ENCODE measurements at regions not wholly inside any gene's neighbourhood (a gene's known extent, or its start where the extent isn't known, plus 50 kb on each side); places are given as distances from the start of the nearest gene placed in this dataset.

DNA sequence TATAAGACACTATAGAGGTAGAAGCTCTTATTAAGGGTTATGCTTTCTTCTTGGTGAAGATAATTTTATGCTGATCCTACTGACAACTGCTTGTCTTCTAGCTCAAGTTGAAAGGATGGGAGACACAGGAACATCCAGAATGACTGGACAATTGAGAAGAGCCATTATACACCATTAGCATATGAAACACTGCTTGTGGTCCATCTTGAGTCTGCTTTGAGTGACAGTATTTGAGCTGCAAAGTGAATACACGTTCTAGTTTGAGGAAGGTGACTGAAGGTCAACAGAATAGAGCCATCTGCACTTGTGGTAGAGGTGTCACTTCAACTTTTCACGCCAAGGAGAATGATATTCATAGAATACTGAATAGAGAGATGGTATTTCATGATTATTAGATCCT lies 315.4 kb downstream of the MCTP2 start:
- H3K79me2 ChIP-seq (ENCODE audit: low read length) = no peaks in the 10 kb centered on the region
- H3K9ac ChIP-seq (ENCODE audit: low read length) = no peak overlapping the region
- no peaks in the 10 kb centered on the region for H3K9me3 ChIP-seq (ENCODE audit: insufficient read depth, low read length)
- H2AFZ ChIP-seq (ENCODE audit: low read depth, low read length) = no peak overlapping the region
- no peaks in the 10 kb centered on the region for H3K4me1 ChIP-seq (ENCODE audit: low read length)
- H3K27me3 ChIP-seq (ENCODE audit: low read depth, low read length) = no peaks in the 10 kb centered on the region
- H3K36me3 ChIP-seq (replicated peaks; ENCODE audit: low read depth, low read length) = no peaks in the 10 kb centered on the region
- no peaks in the 10 kb centered on the region for H4K20me1 ChIP-seq (ENCODE audit: insufficient read depth, low read length)
- TF ChIP-seq EZH2phosphoT487 (IDR thresholded peaks at IDR 0.05; ENCODE audit: low read depth) = no peak
- TF ChIP-seq, protein P1, sequence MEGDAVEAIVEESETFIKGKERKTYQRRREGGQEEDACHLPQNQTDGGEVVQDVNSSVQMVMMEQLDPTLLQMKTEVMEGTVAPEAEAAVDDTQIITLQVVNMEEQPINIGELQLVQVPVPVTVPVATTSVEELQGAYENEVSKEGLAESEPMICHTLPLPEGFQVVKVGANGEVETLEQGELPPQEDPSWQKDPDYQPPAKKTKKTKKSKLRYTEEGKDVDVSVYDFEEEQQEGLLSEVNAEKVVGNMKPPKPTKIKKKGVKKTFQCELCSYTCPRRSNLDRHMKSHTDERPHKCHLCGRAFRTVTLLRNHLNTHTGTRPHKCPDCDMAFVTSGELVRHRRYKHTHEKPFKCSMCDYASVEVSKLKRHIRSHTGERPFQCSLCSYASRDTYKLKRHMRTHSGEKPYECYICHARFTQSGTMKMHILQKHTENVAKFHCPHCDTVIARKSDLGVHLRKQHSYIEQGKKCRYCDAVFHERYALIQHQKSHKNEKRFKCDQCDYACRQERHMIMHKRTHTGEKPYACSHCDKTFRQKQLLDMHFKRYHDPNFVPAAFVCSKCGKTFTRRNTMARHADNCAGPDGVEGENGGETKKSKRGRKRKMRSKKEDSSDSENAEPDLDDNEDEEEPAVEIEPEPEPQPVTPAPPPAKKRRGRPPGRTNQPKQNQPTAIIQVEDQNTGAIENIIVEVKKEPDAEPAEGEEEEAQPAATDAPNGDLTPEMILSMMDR (IDR thresholded peaks at IDR 0.05; ENCODE audit: low read depth, low read length) = no peak
- no peak overlapping the region for H3K27ac ChIP-seq (ENCODE audit: low read length)
- H3K4me3 ChIP-seq (ENCODE audit: low read length) = no peak overlapping the region
- no peak overlapping the region for H3K4me2 ChIP-seq (ENCODE audit: low read length)

- Histone ChIP-seq H3K9ac (ENCODE audit: low read length) (no peak overlapping the region), H3K9me3 (ENCODE audit: insufficient read depth, low read length) (no peaks in the 10 kb centered on the region), H3K27me3 (ENCODE audit: low read depth, low read length) (no peaks in the 10 kb centered on the region), H3K36me3 (replicated peaks; ENCODE audit: low read depth, low read length) (no peaks in the 10 kb centered on the region), H3K4me3 (ENCODE audit: low read length) (no peak overlapping the region), H4K20me1 (ENCODE audit: insufficient read depth, low read length) (no peaks in the 10 kb centered on the region), H3K79me2 (ENCODE audit: low read length) (no peaks in the 10 kb centered on the region), H3K27ac (ENCODE audit: low read length) (no peak overlapping the region), H3K4me2 (ENCODE audit: low read length) (no peak overlapping the region), H2AFZ (ENCODE audit: low read depth, low read length) (no peak overlapping the region), H3K4me1 (ENCODE audit: low read length) (no peaks in the 10 kb centered on the region)
- TF ChIP-seq EZH2phosphoT487 (IDR thresholded peaks at IDR 0.05; ENCODE audit: low read depth) = no peak
- TF ChIP-seq, protein P1 (IDR thresholded peaks at IDR 0.05; ENCODE audit: low read depth, low read length) = no peak
These were observed 316.4 kb downstream of the MCTP2 start for GRCh38 chr15:94547711-94548110.

DNA sequence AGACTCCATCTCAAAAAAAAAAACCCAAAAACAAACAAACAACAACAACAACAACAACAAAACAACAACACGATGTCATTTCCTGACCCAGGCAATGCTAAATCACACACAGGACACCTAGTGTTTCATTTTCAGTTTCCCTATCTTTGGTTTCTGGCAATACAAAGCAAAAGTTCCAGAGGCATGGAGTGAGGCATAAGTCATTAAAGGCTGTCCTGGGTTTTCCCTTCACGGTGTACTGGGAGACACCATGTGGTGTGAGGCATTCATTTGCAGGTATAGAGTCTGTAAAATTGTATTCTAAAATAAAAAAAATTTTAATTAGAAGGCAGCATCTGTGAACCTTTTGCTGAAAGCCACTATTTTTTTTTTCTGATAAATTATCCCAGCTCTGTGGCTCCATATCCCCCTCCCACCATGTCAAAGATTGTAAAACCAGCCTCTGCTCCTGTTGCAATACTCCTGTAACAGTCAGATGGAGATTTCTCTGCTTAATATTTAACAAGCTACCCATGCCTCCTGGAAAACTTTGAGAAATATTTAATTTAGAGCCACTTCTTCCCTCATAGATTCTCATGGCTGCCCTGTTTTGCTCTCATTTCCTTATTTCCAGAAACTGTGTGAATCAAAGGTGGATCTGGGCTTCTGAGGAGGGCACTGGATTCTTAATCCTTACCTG lies 324.6 kb downstream of the MCTP2 start:
- Histone ChIP-seq H3K9me3 (ENCODE audit: insufficient read depth, low read length) (no peaks in the 10 kb centered on the region), H3K79me2 (ENCODE audit: low read length) (no peaks in the 10 kb centered on the region), H2AFZ (ENCODE audit: low read depth, low read length) (no peak overlapping the region), H3K4me1 (ENCODE audit: low read length) (no peaks in the 10 kb centered on the region), H3K4me3 (ENCODE audit: low read length) (no peak overlapping the region), H3K4me2 (ENCODE audit: low read length) (no peak overlapping the region), H3K27me3 (ENCODE audit: low read depth, low read length) (no peaks in the 10 kb centered on the region), H4K20me1 (ENCODE audit: insufficient read depth, low read length) (no peaks in the 10 kb centered on the region), H3K9ac (ENCODE audit: low read length) (no peak overlapping the region), H3K27ac (ENCODE audit: low read length) (no peak overlapping the region), H3K36me3 (replicated peaks; ENCODE audit: low read depth, low read length) (no peaks in the 10 kb centered on the region)
- TF ChIP-seq, protein P1 (IDR thresholded peaks at IDR 0.05; ENCODE audit: low read depth, low read length) = no peak
- no peak for TF ChIP-seq EZH2phosphoT487 (IDR thresholded peaks at IDR 0.05; ENCODE audit: low read depth)

GRCh38 chr15:94561036-94561689 lies 329.8 kb downstream of the MCTP2 start:
- Histone ChIP-seq H3K4me3 (ENCODE audit: low read length) (no peak overlapping the region), H3K36me3 (replicated peaks; ENCODE audit: low read depth, low read length) (no peaks in the 10 kb centered on the region), H2AFZ (ENCODE audit: low read depth, low read length) (no peak overlapping the region), H3K9me3 (ENCODE audit: insufficient read depth, low read length) (no peaks in the 10 kb centered on the region), H3K27me3 (ENCODE audit: low read depth, low read length) (0 out of 2 replicates have a peak, but pooled peaks cover 3% of the 10 kb centered on the region), H3K9ac (ENCODE audit: low read length) (no peak overlapping the region), H3K79me2 (ENCODE audit: low read length) (no peaks in the 10 kb centered on the region), H3K4me2 (ENCODE audit: low read length) (no peak overlapping the region), H4K20me1 (ENCODE audit: insufficient read depth, low read length) (no peaks in the 10 kb centered on the region), H3K27ac (ENCODE audit: low read length) (no peak overlapping the region), H3K4me1 (ENCODE audit: low read length) (no peaks in the 10 kb centered on the region)
- TF ChIP-seq, protein P1 (IDR thresholded peaks at IDR 0.05; ENCODE audit: low read depth, low read length) = no peak
- no peak for TF ChIP-seq EZH2phosphoT487 (IDR thresholded peaks at IDR 0.05; ENCODE audit: low read depth)

Data from OCI-LY3 (cell line).